GM19452 (cell line): ENCODE measurements at regions not wholly inside any gene's neighbourhood (a gene's known extent, or its start where the extent isn't known, plus 50 kb on each side); places are given as distances from the start of the nearest gene placed in this dataset.
"Not testable (repeated sequence)": the region's sequence is repeated elsewhere in the genome, so short reads cannot be mapped to it uniquely, and the experiment has no call there.

Experiments
- ATAC-seq: cut with Tn5 transposase; IDR thresholded peaks from one replicate; pipeline ENCODE4 v1.9.1; 2021; ENCODE audit not compliant: unreplicated experiment

GRCh38 chr5:94102849-94103248 is 361.4 kb upstream of the POU5F2 start:
- ATAC-seq: no peak

GRCh38 chr5:94097384-94097783 is 356.0 kb upstream of the POU5F2 start:
- not testable (repeated sequence) for ATAC-seq

GRCh38 chr5:94094793-94095441 is 353.5 kb upstream of the POU5F2 start:
- ATAC-seq: no peak

GRCh38 chr5:94093300-94093699 is 351.9 kb upstream of the POU5F2 start:
- no peak for ATAC-seq

DNA sequence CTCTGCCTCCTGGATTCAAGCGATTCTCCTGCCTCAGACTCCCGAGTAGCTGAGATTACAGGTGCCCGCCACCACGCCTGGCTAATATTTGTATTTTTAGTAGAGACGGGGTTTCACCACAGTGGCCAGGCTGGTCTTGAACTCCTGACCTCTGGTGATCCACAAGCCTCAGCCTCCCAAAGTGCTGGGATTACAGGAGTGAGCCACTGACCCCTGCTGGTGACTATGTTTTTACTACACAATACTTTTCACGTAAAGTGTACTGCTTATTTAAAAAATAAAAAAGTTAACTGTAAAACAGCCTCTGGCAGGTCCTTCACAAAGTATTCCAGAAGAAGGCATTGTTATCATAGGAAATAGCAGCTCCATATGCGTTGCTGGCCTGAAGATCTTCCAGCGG is 345.2 kb upstream of the POU5F2 start:
- not testable (repeated sequence) for ATAC-seq

- ATAC-seq: no peak
Measured at GRCh38 chr5:94086194-94086593, 344.8 kb upstream of the POU5F2 start.

DNA sequence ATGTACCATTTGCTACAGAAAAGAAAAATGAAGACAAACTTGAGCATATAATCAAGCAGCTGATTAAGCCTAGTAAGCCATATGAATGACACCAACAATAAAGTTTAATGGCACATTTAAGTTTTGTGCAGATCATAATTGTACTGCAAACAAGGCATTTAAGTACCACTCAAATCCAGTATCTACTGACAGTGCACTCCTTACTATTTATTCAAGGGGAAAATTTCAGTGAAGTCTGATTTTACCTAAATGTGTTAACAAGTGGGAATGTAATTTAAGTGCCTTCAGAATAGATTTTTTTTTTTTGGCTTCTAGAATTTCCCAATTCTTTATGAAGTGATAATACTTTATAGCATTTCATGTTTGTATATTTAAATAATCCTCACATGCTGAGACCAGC is 341.0 kb upstream of the POU5F2 start:
- ATAC-seq: no peak

- no peak for ATAC-seq
Measured at GRCh38 chr5:94081088-94081487, 339.7 kb upstream of the POU5F2 start.

DNA sequence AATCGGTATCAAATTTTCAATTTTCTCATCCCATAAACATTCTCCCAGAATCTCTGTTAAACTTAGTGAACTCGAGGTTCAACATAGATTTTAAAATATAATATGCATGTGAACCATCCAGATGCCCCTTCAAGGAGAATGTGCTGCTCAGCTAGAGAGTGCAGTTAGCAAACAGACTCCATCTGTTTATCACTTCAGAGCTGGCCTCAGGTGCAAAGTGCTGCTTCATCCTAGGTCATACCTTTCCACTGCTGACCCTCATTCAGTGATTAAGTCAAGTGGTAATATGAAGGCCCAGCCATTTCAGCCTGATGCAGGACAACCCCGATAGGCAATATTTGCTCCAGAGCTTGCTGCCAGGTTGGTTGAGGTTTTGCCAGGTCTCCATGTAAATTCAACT is 339.0 kb upstream of the POU5F2 start:
- ATAC-seq: no peak

GRCh38 chr5:94072116-94072515 is 330.7 kb upstream of the POU5F2 start:
- ATAC-seq: no peak

- no peak for ATAC-seq
Measured at GRCh38 chr5:94066437-94067207, 325.2 kb upstream of the POU5F2 start.

- ATAC-seq: no peak
Measured at GRCh38 chr5:94064025-94064424, 322.6 kb upstream of the POU5F2 start.

DNA sequence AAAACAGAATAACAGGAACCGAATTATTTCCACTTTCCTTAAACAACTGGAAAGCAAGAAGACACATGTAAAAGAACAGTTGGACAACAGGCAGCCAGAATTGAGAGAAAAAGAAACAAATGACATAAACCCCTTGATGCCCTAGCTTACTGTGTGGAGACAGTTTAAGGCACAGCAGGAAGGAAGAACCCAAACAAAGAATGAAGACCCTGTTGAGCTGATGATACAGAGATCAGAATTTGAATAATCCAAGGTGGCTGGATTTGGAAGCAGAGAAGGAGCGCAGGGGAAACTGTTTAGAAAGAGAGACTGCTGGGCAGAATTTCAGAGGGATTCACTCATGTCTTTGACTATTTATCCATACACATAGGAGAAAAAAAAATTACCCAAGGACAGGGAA is 316.3 kb upstream of the POU5F2 start:
- no peak for ATAC-seq

DNA sequence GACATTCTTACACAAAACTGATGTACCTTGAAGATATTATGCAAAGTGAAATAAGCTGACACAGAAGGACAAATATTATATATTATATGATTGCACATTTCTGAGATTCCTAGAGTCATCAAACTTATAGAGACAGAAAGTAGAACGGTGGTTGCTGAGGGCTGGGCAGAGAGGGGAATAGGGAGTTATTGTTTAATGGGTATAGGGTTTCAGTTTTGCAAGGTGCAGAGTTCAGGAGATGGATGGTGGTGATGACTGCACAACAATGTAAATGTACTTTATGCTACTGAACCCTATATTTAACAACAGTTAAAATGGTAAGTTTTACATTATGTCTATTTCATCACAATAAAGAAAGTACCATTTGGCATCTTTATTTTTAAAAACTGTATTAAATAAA is 315.8 kb upstream of the POU5F2 start:
- ATAC-seq: no peak

DNA sequence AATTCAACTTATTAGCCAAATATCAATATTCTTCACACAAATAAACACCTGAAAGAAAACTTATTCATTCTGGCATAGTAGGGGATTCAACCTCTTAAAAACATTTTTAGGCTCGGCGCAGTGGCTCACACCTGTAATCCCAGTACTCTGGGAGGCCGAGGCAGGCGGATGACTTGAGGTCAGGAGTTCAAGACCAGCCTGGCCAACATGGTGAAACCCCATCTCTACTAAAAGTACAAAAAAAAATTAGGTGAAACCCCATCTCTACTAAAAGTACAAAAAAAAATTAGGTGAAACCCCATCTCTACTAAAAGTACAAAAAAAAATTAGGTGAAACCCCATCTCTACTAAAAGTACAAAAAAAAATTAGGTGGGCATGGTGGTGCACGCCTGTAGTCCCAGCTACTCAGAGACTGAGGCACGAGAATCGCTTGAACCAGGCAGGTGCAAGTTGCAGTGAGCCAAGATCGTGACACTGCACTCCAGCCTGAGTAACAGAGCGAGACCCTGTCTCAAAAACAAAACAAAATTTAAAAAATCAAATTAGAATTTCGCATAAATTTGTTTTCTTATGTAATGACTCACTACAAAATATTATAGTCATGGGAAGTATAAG is 308.0 kb upstream of the POU5F2 start:
- ATAC-seq: not testable (repeated sequence)

- no peak for ATAC-seq
Measured at GRCh38 chr5:94045839-94046782, 304.7 kb upstream of the POU5F2 start.

- no peak for ATAC-seq
Measured at GRCh38 chr5:94043311-94043710, 301.9 kb upstream of the POU5F2 start.

DNA sequence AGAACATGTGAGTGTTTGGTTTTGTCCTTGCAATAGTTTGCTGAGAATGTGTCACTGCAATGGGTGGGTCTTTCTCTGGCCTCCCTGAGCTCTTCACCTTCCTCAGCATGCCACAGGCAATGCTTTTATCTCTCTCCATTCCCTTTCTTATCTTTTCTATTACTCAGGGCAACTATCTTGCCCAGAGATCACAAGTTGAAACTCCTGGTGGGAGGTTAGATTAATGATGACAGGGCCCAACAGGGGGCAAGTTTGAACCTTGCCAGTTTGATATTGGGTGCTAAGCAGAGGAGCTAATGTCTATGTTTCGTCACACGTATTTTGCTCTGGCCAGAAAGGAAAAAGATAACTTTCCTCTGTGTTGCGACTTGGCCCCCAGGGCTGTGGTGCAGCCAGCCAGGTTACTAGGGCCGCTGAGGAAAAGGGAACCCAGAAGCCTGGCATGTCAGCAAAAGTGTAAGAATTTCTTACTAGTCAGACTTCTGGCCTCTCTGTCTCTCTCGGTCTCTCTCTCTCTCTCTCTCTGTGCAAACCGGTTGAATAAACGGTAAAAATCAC is 299.3 kb upstream of the POU5F2 start:
- no peak for ATAC-seq

DNA sequence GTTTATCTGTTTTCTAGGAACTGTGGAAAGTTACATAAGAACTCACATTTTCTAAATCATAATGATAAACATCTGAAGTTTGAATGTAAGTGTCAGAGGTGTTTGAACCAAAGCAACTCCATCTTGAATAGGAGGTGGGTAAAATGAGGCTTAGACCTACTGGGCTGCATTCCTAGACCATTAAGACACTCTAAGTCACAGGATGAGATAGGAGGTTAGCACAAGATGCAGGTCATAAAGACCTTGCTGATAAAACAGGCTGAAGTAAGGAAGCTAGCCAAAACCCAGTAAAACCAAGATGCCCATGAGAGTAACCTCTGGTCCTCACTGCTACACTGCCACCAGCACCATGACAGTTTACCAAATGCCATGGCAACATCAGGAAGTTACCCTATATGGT is 297.7 kb upstream of the POU5F2 start:
- ATAC-seq: no peak

GRCh38 chr5:94031631-94032030 is 290.2 kb upstream of the POU5F2 start:
- no peak for ATAC-seq

- no peak for ATAC-seq
Measured at GRCh38 chr5:94028001-94028400, 286.6 kb upstream of the POU5F2 start.
